Testis (tissue), 2 donors: ENCODE measurements at regions not wholly inside any gene's neighbourhood (a gene's known extent, or its start where the extent isn't known, plus 50 kb on each side); places are given as distances from the start of the nearest gene placed in this dataset.

ENCODE experiments used
- DNase-seq: peaks from one replicate; pipeline ENCODE4 v3.0.0-alpha.2; 2019
- H3K27ac ChIP-seq, 2 donors: fragments of 200-600 bp; sonication (generic); one replicate each; pipeline ENCODE4 v1.5.1; 2019
- H3K27me3 ChIP-seq: fragments of 200-600 bp; sonication (generic); one replicate; pipeline ENCODE4 v1.5.1; 2019
- H3K36me3 ChIP-seq: fragments of 200-600 bp; sonication (generic); one replicate; pipeline ENCODE4 v1.5.1; 2017; ENCODE audit warnings: low read depth; ENCODE audit errors: missing control alignments
- H3K4me1 ChIP-seq: fragments of 200-600 bp; sonication (generic); one replicate; pipeline ENCODE4 v1.5.1; 2019
- H3K4me3 ChIP-seq, 2 donors: fragments of 200-600 bp; sonication (generic); one replicate each; pipeline ENCODE4 v1.5.1; 2017 to 2019
- H3K9me3 ChIP-seq: fragments of 200-600 bp; sonication (generic); one replicate; pipeline ENCODE4 v1.5.1; 2017
- POLR2A ChIP-seq: fragments of 450-650 bp; IDR thresholded peaks from one replicate; pipeline ENCODE4 v1.6.1; 2017; ENCODE audit warnings: antibody characterized with exemption, mild to moderate bottlenecking, moderate library complexity
- WGBS, 2 donors: methylation state at CpG; one replicate each; pipeline ENCODE4 v1.1.5; 2018; 5-methylcytosine and 5-hydroxymethylcytosine counted together
- intact Hi-C: fragments of 100-400 bp; cut with DNase I; formaldehyde crosslinking; loops from one replicate; pipeline ENCODE4 v1.15.1; 2023; ENCODE audit warnings: low total_unique reads
- TF ChIP-seq, protein P1 (sequence below), 3 experiments: fragments of 450-650 bp in 2 of 3; fragments of 200-600 bp in 1 of 3; sonication (generic) in 1 of 3; IDR thresholded peaks; one replicate each; pipeline ENCODE4 v1.5.1; 2016 to 2019; ENCODE audit warnings: antibody characterized with exemption in 3 of 3, mild to moderate bottlenecking in 2 of 3, moderate library complexity in 1 of 3

DNA sequence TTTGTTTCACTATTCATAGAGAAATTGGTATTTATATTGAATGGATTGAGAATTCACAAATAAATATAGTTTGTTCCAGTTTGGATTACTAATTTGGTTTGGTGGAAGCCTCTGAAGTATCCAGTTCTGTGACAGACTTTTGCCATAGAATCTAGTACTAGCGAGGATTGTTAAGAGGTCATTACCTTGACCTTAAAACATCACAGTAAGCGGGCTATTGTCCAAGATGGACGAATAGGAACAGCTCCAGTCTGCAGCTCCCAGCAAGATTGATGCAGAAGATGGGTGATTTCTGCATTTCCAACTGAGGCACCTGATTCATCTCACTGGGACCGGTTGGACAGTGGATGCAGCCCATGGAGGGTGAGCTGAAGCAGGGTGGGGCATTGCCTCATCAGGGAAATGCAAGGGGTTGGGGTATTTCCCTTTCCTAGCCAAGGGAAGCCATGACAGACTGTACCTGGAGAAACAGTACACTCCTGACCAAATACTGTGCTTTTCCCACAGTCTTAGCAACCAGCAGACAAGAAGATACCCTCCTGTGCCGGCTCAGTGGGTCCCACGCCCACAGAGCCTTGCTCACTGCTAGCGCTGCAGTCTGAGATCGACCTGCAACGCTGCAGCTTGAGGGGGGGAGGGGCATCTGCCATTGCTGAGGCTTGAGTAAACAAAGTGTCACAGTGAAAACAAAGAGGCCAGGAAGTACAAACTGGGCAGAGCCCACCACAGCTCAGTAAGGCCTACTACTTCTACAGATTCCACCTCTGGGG is 66.4 kb upstream of the NEDD9 start:
- WGBS, 2 donors, result 62 to 77% methylated on average over 8 to 9 of the region's 9 CpGs
- Histone ChIP-seq H3K4me1 (peaks cover 7% of the 10 kb centered on the region), H3K27me3 (no peaks in the 10 kb centered on the region), H3K27ac (no peak overlapping the region), H3K36me3 (no peaks in the 10 kb centered on the region), H3K4me3 (no peak overlapping the region), H3K9me3 (no peaks in the 10 kb centered on the region)
- no peak for DNase-seq
- intact Hi-C loops, result no loop called here
- TF ChIP-seq, protein P1, sequence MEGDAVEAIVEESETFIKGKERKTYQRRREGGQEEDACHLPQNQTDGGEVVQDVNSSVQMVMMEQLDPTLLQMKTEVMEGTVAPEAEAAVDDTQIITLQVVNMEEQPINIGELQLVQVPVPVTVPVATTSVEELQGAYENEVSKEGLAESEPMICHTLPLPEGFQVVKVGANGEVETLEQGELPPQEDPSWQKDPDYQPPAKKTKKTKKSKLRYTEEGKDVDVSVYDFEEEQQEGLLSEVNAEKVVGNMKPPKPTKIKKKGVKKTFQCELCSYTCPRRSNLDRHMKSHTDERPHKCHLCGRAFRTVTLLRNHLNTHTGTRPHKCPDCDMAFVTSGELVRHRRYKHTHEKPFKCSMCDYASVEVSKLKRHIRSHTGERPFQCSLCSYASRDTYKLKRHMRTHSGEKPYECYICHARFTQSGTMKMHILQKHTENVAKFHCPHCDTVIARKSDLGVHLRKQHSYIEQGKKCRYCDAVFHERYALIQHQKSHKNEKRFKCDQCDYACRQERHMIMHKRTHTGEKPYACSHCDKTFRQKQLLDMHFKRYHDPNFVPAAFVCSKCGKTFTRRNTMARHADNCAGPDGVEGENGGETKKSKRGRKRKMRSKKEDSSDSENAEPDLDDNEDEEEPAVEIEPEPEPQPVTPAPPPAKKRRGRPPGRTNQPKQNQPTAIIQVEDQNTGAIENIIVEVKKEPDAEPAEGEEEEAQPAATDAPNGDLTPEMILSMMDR (IDR thresholded peaks at IDR 0.05), result no peak
- TF ChIP-seq POLR2A, result no peak

DNA sequence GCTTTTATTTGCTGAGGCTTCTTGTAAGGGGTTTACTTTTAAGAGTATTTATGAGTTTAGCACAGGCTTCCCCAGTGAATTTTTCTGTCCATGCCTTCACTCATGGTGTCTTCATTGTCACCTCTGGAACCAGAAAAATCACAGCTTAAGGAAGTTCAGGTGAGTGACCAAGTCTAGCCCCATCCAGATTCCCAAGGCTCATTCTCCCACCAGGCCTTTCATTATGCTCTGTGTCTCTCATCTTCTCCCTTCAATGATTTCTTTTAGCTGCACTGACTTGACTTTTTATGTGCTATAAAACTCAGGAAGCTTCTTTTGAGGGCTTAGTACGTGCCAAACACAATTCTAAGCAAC is 64.9 kb upstream of the NEDD9 start:
- no peaks in the 10 kb centered on the region for H3K36me3 ChIP-seq
- peaks cover 7% of the 10 kb centered on the region for H3K4me1 ChIP-seq
- 90 to 94% methylated on average over 1 of the region's 1 CpG for WGBS, 2 donors
- TF ChIP-seq, protein P1 (IDR thresholded peaks at IDR 0.05), result no peak
- no peak for TF ChIP-seq POLR2A
- intact Hi-C loops, result no loop called here
- no peak overlapping the region for H3K4me3 ChIP-seq
- DNase-seq, result no peak
- no peaks in the 10 kb centered on the region for H3K27me3 ChIP-seq
- H3K27ac ChIP-seq, result no peak overlapping the region
- no peaks in the 10 kb centered on the region for H3K9me3 ChIP-seq

DNA sequence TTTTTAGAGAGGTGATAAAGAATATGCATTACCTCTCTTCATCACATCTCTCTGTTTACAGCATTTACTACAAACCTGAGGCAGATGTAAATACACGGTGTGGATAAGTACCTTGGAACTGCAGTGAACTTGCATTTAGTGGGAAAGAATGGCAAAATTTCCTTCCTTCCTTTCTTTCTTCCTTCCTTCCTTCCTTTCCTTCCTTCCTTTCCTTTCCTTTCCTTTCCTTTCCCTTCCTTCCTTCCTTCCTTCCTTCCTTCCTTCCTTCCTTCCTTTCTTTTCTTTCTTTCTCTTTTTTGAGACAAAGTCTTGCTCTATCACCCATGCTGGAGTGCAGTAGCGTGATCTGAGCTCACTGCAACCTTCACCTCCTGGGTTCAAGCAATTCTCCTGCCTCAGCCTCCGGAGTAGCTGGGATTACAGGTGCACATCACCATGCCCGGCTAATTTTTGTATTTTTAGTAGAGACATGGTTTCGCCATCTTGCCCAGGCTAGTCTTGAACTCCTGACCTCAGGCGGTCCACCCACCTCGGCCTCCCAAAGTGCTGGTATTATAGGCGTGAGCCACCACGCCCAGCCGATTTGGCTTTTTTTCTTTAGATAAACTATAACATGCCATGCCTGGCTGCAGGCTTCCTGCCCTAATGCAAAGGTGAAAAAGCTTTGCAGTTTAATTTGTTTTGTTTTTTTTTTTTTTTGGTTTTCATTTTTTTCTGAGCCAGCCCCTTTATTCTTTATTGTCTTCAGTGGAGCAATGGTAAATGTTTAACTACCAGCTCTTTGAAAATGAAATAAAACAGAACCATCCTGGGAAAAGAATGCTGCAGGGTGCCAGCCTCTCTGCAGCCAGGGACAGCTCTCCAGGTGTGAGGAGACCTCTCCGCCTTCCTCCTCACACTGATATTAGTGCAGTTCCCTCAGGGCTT is 64.2 kb upstream of the NEDD9 start:
- Histone ChIP-seq H3K36me3 (no peaks in the 10 kb centered on the region), H3K4me1 (peaks cover 7% of the 10 kb centered on the region), H3K27me3 (no peaks in the 10 kb centered on the region), H3K9me3 (no peaks in the 10 kb centered on the region), H3K4me3 (no peak overlapping the region), H3K27ac (no peak overlapping the region)
- intact Hi-C loops, result no loop called here
- no peak for TF ChIP-seq POLR2A
- no peak for DNase-seq
- WGBS, 2 donors, result 94 to 96% methylated on average over 11 of the region's 11 CpGs

DNA sequence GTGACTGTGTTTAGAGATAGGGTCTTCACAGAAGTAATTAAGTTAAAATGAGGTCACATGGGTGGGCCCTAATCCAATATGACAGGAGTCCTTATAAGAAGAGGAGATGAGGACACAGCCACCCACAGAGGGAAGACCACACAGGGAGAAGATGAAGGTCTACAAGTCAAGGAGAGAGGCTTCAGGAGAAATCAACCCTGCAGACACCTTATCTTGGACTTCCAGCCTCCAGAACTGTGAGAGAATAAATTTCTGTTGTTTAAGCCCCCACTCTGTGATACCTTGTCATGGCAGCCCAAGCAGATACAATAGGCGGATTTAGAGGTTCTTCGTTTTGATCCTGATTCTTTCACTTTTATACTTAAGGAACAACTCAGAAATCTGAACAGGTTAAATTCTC is 63.5 kb upstream of the NEDD9 start:
- H3K9me3 ChIP-seq, result no peaks in the 10 kb centered on the region
- H3K4me1 ChIP-seq, result peaks cover 7% of the 10 kb centered on the region
- TF ChIP-seq, protein P1 (IDR thresholded peaks at IDR 0.05), result no peak
- TF ChIP-seq POLR2A, result no peak
- 95 to 98% methylated on average over 2 of the region's 2 CpGs for WGBS, 2 donors
- H3K27me3 ChIP-seq, result no peaks in the 10 kb centered on the region
- DNase-seq, result no peak
- no peaks in the 10 kb centered on the region for H3K36me3 ChIP-seq
- H3K4me3 ChIP-seq, result no peak overlapping the region
- H3K27ac ChIP-seq, result no peak overlapping the region
- intact Hi-C loops, result no loop called here

DNA sequence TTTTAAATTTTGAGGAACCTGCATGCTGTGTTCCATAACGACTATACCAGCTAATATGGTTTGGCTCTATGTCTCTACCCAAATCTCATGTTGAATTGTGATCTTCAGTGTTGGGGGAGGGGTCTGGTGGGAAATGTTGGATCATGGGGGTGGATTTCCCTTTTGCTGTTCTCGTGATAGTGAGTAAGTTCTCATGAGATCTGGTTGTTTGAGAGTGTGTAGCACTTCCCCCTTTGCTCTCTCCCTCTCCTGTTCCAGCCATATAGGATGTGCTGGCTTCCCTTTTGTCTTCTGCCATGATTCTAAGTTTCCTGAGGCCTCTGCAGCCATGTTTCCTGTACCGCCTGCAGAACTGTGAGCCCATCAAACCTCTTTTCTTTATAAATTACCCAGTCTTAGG is 61.8 kb upstream of the NEDD9 start:
- TF ChIP-seq, protein P1 (IDR thresholded peaks at IDR 0.05), result no peak
- no peak for TF ChIP-seq POLR2A
- intact Hi-C loops, result no loop called here
- 88 to 91% methylated on average over 3 of the region's 3 CpGs for WGBS, 2 donors
- no peaks in the 10 kb centered on the region for H3K27me3 ChIP-seq
- no peaks in the 10 kb centered on the region for H3K36me3 ChIP-seq
- no peak overlapping the region for H3K4me3 ChIP-seq
- peaks cover 7% of the 10 kb centered on the region for H3K4me1 ChIP-seq
- no peak overlapping the region for H3K27ac ChIP-seq
- H3K9me3 ChIP-seq, result no peaks in the 10 kb centered on the region
- no peak for DNase-seq
